ENCODE measurements at regions not wholly inside any gene's neighbourhood (a gene's known extent, or its start where the extent isn't known, plus 50 kb on each side); places are given as distances from the start of the nearest gene placed in this dataset.

DNA sequence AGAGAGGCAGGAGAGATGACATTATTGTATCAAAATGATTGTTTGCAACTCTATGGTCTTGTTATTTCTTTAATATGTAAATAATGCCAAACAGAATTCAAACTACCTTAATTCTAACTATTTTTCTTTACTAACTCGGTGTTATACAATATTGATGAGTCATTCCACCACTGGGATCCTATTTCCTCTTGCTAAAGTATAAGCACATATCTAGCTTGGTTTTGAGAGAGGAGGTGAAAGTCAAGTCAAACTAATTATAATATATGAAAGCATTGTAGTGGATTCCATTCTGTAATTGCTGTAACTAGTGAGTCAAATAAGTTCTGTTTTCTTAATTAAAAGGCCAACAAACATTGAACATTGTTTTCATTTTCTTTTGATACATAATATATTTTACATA is 837.6 kb downstream of the PDHA2 start:
- Histone ChIP-seq H3K4me3 (no peak overlapping the region), H3K9me3 (no peaks in the 10 kb centered on the region), H3K36me3 (no peaks in the 10 kb centered on the region), H3K27me3 (no peaks in the 10 kb centered on the region)
- no peak for DNase-seq

DNA sequence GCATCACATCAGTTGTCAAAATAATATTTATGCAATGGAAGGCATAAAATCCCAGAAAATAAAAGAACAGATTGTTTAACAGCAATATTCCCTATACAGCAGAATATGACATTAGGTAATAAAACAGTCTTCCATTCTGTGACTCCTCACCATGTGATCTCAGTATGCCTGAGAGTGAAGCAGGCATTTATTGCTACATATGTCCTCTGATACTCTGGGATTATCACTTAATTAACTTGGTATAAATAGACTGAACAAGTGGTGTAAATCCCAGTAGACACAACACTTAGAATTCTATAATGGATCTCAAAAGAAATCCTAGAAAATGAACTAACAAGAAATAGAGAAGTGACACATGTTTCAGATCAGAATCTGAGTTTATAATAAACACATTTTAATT is 841.3 kb downstream of the PDHA2 start:
- H3K4me3 ChIP-seq = no peak overlapping the region
- H3K36me3 ChIP-seq = no peaks in the 10 kb centered on the region
- no peak for DNase-seq

DNA sequence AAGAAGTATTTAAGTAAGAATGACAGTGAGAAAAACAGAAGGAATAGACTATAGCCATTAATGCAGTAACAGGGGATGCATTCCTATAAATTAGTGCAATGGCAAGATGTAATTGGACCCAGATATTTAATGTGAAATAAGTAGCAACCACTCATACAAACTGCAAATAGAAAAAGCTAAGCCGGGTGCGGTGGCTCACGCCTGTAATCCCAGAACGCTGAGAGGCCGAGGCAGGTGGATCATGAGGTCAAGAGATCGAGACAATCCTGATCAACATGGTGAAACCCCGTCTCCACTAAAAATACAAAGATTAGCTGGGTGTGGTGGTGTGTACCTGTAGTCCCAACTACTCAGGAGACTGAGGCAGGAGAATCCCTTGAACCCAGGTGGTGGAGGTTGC is 845.8 kb downstream of the PDHA2 start:
- Histone ChIP-seq H3K9me3 (no peaks in the 10 kb centered on the region), H3K4me3 (no peak overlapping the region), H3K27me3 (no peaks in the 10 kb centered on the region), H3K36me3 (no peaks in the 10 kb centered on the region)
- DNase-seq = no peak

More for the DNA sequence above, 841.3 kb downstream of the PDHA2 start:
- H3K9me3 ChIP-seq = no peaks in the 10 kb centered on the region
- H3K27me3 ChIP-seq = no peaks in the 10 kb centered on the region

DNA sequence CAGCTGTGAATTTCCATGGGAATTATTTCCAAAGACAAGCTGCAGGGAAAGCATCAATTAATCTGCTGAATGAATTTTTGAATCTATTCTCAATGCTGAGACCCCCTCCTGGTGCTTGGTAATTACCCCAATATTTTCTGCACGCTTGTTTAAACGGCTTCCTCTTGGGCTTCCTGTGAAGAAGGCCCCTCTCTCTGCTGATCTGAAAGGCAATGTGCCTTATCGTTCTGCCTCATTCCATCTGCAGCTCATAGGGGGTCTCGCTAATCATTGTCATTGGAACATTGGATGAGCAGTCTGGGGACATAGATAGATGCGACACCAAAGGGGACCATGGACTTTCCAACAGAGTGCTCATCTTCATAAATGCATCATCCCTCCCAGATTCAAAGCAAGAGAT is 851.6 kb downstream of the PDHA2 start:
- DNase-seq = no peak
- Histone ChIP-seq H3K27me3 (no peaks in the 10 kb centered on the region), H3K36me3 (no peaks in the 10 kb centered on the region), H3K9me3 (no peaks in the 10 kb centered on the region), H3K4me3 (no peak overlapping the region)

DNA sequence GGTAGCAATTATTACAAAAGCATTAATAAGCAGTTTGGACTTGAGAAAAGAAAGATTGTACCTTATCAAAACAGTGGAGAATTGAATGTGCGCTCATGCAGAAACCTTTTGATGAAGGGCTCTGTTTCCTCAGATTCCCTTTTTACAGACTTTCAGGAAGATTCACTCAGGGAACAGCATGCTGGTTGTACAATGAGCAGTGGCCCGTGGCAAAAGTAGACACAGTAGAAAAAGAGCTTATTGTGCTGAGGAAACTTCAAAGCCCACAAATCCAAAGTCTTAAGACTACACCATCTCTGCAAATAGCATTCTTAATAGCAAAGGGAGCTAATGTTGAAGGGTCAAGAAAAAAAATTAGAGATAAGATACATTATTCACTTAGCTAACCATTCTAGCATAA is 858.9 kb downstream of the PDHA2 start:
- no peak for DNase-seq
- H3K9me3 ChIP-seq = no peaks in the 10 kb centered on the region

DNA sequence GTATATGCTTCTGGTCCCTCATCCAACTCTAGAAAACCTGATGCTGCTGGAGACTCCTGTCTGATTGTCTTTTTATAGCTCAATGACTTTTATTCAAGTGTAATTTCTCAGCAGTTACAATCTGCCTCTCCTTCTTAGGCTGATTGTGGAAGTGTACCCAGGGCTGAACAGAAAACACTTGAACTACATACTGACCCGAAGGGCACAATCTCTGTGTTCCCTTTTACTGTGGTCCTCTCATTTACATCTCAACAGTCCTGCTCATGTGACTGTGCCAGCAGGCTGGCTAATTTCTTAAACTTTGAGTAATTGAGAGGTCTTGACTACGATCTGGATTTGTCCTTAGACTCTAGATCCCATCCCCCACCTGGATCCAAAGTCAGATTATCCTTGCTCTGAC is 863.4 kb downstream of the PDHA2 start:
- Histone ChIP-seq H3K36me3 (no peaks in the 10 kb centered on the region), H3K9me3 (no peaks in the 10 kb centered on the region), H3K4me3 (no peak overlapping the region), H3K27me3 (no peaks in the 10 kb centered on the region)
- DNase-seq = no peak

More for the DNA sequence above, 858.9 kb downstream of the PDHA2 start:
- H3K27me3 ChIP-seq = no peaks in the 10 kb centered on the region
- no peaks in the 10 kb centered on the region for H3K36me3 ChIP-seq
- no peak overlapping the region for H3K4me3 ChIP-seq

DNA sequence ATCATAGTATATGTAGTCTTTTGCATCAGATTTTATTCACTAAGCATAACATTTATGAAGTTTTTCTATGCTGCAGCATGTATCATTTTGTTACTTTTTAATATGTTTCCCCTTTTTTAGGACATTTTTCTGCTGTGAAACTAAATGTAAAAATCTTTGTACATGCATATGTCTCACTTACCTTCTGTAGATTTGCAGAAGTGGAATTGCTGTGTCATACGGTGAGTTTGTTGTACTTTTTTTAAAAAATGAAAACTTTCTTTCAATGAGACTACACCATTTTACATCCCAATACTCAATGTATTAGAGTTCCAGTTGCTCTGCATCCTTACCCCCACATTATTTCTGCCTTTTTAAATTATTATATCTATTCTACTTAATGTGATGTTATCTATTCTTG is 868.9 kb downstream of the PDHA2 start:
- no peak overlapping the region for H3K4me3 ChIP-seq
- DNase-seq = no peak
- H3K27me3 ChIP-seq = no peaks in the 10 kb centered on the region
- no peaks in the 10 kb centered on the region for H3K36me3 ChIP-seq
- H3K9me3 ChIP-seq = no peaks in the 10 kb centered on the region

DNA sequence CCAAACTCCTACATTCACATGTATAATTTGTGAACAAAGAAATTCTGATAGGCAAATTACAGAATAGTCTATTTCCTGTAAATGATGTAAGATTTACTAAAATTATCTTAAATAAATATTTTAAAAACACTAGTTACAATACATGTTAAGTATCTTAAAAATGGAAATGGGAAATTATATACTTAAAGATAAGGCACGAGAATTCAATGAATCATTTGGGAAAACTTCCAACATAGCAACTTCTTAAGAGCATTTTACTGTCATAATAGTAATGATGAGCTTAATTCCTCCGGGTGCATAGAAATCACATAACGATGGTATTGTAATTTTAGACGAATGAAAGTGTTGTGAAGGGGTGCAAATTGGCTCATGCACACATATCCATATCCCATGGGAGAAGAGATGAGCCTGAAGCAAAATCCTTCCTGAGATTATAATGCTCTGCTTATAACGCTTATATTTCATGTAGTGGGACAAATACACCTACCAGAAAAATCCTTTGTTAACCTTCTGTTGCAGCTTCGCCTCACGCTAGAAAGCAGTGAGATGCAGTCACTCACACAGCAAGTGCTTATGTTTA is 873.5 kb downstream of the PDHA2 start:
- Histone ChIP-seq H3K4me3 (no peak overlapping the region), H3K9me3 (no peaks in the 10 kb centered on the region), H3K27me3 (no peaks in the 10 kb centered on the region), H3K36me3 (no peaks in the 10 kb centered on the region)
- no peak for DNase-seq

DNA sequence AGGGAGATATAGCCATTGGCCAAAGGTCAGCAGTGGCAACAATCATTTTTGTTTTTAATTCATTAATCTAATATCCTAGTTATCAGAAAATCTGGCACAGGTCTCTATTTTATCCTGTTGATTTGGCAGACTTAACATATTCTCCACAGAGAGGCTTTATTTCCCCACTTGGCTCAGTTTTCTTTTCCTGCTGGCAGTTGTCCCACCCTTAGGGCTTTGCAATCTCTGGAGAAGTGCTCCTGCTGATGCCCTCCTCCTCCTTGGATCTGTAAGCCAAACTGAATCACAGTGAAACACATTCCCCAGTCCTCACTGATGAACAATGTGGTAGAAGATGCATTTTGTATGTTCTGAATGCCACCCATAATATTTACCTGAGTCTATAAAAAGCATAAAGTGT is 889.7 kb downstream of the PDHA2 start:
- H3K4me3 ChIP-seq = no peak overlapping the region
- H3K9me3 ChIP-seq = no peaks in the 10 kb centered on the region
- no peak for DNase-seq
- no peaks in the 10 kb centered on the region for H3K36me3 ChIP-seq
- H3K27me3 ChIP-seq = no peaks in the 10 kb centered on the region

DNA sequence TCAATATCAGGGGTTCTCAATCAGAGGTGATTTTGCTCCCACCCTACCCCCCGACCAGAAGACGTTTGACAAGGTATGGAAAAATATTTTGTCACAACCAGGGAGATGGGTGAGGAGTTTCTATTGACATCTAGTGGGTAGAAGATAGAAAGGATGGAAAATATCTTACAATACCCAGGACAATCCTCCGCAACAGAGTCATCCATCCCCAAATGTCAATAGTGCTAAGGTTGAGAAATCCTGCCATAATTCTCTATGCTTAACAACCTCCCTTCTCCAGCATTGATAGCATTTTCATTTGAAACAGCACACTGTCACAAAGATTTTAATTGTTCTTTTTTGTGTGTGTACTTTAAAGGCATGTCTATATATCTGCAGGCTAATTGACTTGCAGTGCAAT is 890.5 kb downstream of the PDHA2 start:
- no peaks in the 10 kb centered on the region for H3K36me3 ChIP-seq
- no peak for DNase-seq

DNA sequence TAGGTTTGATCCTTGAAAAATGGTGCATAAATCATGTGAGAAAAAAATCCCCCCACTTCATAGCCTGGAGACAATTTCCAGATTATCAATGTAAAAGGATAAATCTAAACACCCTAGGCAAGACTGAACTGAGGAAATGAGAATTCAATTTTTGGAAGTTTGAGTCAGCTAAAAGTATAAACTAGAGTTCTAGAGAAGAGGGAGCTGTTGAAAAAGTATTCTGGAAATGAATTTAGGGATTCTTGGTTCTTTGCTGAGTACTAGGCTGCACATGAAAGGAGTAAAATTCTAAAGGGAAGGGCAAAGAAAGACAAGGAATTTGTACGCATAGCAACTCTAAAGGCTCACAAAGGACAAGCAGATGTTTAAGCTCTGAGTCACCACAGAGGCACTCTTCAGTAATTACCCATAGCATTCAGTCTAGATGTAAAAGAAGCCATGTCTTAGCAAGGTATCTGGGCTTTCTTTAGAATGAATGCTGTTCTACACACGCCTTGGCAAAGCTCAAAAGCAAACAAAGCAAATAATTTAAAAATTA is 896.5 kb downstream of the PDHA2 start:
- Histone ChIP-seq H3K4me3 (no peak overlapping the region), H3K27me3 (no peaks in the 10 kb centered on the region), H3K9me3 (no peaks in the 10 kb centered on the region), H3K36me3 (no peaks in the 10 kb centered on the region)
- no peak for DNase-seq

More for the DNA sequence above, 890.5 kb downstream of the PDHA2 start:
- H3K9me3 ChIP-seq = no peaks in the 10 kb centered on the region
- no peak overlapping the region for H3K4me3 ChIP-seq
- H3K27me3 ChIP-seq = no peaks in the 10 kb centered on the region

DNA sequence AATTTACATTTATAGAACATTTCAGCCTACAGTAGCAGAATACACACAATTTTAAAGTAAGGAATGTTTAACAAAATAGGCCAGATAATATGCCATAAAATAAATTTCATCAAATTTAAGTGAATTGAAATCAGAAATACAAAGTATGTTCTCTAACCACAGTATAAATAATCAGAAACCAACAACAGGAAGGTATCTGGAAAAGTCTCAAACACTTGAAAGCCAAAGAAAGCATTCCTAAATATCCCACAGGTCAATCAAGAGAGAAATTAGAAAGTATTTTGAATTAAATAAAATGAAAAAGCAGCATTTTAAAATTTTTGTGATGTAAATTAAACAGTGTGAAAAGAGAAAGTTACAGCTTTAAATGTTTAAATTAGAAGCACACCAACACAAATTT is 899.2 kb downstream of the PDHA2 start:
- H3K9me3 ChIP-seq = no peaks in the 10 kb centered on the region
- H3K27me3 ChIP-seq = no peaks in the 10 kb centered on the region
- no peak overlapping the region for H3K4me3 ChIP-seq
- H3K36me3 ChIP-seq = no peaks in the 10 kb centered on the region
- DNase-seq = no peak

DNA sequence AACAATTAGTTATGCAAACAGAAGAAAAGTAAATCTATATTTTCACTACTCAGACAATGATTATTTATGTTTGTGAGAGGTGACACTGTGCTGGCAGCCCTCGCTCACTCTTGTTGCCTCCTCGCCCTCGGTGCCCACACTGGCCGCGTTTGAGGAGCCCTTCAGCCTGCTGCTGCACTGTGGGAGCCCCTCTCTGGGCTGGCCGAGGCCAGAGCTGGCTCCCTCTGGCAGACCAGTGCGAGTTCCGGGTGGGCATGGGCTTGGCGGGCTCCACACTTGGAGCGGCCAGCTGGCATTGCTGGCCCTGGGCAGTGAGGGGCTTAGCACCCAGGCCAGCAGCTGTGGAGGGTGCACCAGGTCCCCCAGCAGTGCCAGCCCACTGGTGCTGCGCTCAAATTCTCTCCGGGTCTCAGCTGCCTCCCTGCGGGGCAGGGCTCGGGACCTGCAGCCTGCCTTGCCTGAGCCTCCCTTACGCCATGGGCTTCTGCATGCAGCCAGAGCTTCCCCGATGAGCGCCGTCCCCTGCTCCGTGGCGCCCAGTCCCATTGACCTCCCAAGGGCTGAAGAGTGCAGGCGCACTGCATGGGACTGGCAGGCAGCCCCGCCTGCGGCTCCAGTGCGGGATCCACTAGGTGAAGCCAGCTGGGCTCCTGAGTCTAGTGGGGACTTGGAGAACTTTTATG is 902.6 kb downstream of the PDHA2 start:
- H3K27me3 ChIP-seq = no peaks in the 10 kb centered on the region
- no peak overlapping the region for H3K4me3 ChIP-seq
- no peak for DNase-seq
- H3K9me3 ChIP-seq = no peaks in the 10 kb centered on the region
- H3K36me3 ChIP-seq = no peaks in the 10 kb centered on the region

DNA sequence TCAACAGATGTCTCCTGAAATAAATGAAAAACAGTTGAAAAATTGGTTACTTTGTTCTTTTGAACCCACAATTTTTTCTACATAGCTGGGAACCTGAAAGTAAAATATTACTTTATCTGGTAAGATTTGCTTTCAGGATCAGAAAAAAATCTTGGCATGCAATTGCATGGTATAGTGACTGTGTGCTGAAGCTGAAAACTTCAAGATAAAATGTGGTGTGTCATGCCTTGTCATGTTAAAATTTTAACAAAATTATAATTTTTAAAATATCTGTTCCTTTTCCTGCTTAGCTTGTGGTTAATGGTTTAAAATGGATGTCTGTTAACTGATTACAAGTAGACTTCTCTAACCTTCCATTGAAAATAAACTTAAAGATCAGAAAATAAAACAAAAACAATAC is 904.8 kb downstream of the PDHA2 start:
- no peaks in the 10 kb centered on the region for H3K27me3 ChIP-seq
- no peak overlapping the region for H3K4me3 ChIP-seq
- no peak for DNase-seq
- H3K36me3 ChIP-seq = no peaks in the 10 kb centered on the region
- H3K9me3 ChIP-seq = no peaks in the 10 kb centered on the region

DNA sequence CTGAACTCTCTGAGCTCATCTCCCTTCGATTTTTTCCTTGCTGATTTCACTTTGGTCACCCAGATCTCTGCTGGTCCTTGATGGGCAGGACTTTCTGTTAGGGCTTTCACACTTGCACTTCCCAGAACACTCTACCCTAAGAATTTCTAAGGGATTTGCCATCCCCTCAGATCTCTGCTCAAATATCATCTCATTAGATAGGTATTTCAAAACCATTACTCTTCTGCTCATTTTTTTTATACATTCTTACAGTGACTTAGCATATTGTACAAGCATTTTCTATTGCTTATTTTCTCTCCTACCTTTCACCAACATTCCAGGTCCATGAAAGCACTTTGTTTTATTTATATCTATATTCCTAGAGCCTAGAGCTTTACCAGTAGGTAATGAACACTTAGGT is 913.3 kb downstream of the PDHA2 start:
- DNase-seq = no peak
- H3K27me3 ChIP-seq = no peaks in the 10 kb centered on the region

DNA sequence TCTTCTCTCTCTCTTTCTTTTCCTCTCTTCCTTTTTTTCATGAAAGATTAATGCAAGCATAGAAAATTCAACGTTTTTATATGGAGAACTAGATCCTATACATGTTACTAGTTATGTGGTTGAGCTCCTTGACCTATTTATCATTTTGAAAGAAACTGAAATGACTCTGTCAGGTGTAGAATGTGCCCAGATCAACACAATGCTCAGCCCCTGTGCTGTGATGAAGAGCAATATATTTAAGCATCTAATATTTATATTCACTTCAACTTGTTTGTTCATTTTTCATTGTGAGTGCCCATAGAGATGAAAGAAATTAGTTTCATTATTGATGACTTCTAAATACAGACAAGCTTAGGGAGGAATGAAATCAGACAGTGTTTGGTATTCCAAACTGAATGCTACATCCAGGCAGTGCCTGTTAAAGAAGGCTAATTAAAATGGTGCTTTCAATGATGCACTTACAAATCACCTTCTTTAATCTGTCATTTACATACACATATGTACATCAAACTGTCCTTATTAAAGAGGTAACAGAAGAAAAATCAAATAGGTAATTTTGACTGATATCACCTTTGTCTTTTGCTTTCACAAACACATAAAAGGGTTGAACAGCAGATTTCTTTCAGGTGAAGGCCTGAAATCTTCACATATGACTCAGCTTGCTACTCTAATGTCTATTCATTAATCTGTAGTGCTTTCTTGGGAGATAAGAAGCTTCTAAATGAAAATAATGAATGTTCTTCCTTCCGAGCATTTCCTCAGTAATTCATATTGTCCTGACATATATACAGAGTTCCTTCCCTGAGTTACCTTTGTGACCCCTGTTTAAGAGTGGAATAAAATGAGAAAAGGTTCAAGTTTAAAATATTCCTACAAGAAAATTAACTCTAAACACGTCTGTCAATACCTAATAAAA is 915.9 kb downstream of the PDHA2 start:
- DNase-seq = no peak
- no peaks in the 10 kb centered on the region for H3K9me3 ChIP-seq
- no peaks in the 10 kb centered on the region for H3K36me3 ChIP-seq
- H3K27me3 ChIP-seq = no peaks in the 10 kb centered on the region
- no peak overlapping the region for H3K4me3 ChIP-seq

More for the DNA sequence above, 913.3 kb downstream of the PDHA2 start:
- Histone ChIP-seq H3K36me3 (no peaks in the 10 kb centered on the region), H3K9me3 (no peaks in the 10 kb centered on the region), H3K4me3 (no peak overlapping the region)

DNA sequence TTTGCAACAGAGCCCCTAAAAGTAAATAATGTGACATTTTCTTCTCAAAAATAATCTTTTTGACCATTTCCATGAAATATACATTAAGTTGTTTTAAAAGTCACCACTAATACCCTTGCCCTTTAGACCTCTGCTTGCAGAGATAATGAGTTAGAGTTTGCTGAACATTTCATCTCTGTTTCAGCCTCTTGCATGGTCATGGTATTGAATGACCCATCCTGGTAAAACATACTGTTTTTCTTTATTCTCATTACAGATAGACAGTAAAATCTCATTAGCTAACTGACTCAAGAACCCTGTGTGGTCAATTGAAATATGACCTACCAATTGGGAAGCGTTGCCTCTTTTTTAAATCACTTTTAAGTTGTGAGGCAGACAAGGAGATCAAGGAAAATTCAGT is 916.7 kb downstream of the PDHA2 start:
- Histone ChIP-seq H3K36me3 (no peaks in the 10 kb centered on the region), H3K4me3 (no peak overlapping the region), H3K27me3 (no peaks in the 10 kb centered on the region), H3K9me3 (no peaks in the 10 kb centered on the region)
- no peak for DNase-seq
